ENCODE measurements at regions not wholly inside any gene's neighbourhood (a gene's known extent, or its start where the extent isn't known, plus 50 kb on each side); places are given as distances from the start of the nearest gene placed in this dataset.

DNA sequence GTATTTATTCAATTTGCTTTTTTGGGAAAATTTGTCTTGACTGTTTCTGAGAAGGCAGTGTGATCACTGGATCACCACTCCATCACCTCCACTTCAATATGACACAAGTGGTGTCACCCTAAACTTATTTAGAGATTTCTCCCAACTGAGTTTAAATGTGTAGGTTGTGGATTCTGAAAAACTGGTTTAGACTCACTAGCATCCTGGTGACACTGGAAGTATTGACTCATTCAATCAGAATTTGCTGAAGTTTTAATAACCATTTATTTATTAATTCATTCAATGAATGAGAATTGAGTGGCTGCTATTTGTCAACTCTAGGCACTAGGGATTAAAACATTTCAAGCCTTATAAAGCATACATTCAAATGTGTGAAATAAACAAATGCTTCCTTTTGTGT lies 819.1 kb upstream of the EPHA5 start:
- TF ChIP-seq POLR2AphosphoS5 (IDR thresholded peaks at IDR 0.05; ENCODE audit: low read depth, low read length), result no peak
- no peak for TF ChIP-seq POLR2A (IDR thresholded peaks at IDR 0.05; ENCODE audit: low read depth, low read length)
